Right ventricle myocardium inferior (tissue), 1 donor: ENCODE measurements at regions not wholly inside any gene's neighbourhood (a gene's known extent, or its start where the extent isn't known, plus 50 kb on each side); places are given as distances from the start of the nearest gene placed in this dataset.
"Not testable (repeated sequence)": the region's sequence is repeated elsewhere in the genome, so short reads cannot be mapped to it uniquely, and the experiment has no call there.

ENCODE experiments used
- ATAC-seq: fragments of 200-7000 bp; cut with Tn5 transposase; one replicate; pipeline ENCODE4 v1.9.1; 2020; ENCODE audit warnings: mild to moderate bottlenecking, moderate library complexity
- DNase-seq: peaks from one replicate; pipeline ENCODE4 v3.0.0; 2021; ENCODE audit errors: missing footprints
- intact Hi-C: fragments of 100-400 bp; cut with DNase I; formaldehyde crosslinking; loops from one replicate; pipeline ENCODE4 v1.11.0; 2022
- donor health status: DM: no; HTN: yes; CAD: no; lungs with severe emphysema.

GRCh38 chr4:153095448-153096204 lies 108.6 kb upstream of the TRIM2 start:
- intact Hi-C loops: no loop called here

DNA sequence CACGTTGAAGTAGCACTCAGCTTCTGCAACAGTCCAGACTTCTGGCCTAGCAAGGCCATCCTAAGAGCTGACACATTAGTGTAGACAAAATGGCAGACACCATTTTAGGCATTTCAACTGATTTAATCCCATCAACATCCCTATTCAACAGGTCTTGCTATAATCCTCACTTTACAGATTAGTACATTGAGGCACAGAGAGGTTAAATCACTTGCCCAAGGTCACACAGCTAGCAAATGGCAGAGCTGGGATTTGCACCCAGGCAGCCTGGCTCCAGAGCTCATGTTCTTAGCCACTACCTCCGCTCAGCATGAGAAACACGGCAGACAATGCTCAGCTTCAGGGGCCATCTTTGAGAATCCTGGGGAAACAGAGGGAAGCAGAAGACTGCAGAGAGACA lies 107.9 kb upstream of the TRIM2 start:
- no peak for DNase-seq
- ATAC-seq: no peak
- intact Hi-C loops: no loop called here

More at GRCh38 chr4:153095448-153096204, 108.6 kb upstream of the TRIM2 start:
- DNase-seq (no peak), ATAC-seq (no peak)

- DNase-seq: no peak
- no peak for ATAC-seq
- intact Hi-C loops: no loop called here
Observed at GRCh38 chr4:153098427-153098826, 105.8 kb upstream of the TRIM2 start.

DNA sequence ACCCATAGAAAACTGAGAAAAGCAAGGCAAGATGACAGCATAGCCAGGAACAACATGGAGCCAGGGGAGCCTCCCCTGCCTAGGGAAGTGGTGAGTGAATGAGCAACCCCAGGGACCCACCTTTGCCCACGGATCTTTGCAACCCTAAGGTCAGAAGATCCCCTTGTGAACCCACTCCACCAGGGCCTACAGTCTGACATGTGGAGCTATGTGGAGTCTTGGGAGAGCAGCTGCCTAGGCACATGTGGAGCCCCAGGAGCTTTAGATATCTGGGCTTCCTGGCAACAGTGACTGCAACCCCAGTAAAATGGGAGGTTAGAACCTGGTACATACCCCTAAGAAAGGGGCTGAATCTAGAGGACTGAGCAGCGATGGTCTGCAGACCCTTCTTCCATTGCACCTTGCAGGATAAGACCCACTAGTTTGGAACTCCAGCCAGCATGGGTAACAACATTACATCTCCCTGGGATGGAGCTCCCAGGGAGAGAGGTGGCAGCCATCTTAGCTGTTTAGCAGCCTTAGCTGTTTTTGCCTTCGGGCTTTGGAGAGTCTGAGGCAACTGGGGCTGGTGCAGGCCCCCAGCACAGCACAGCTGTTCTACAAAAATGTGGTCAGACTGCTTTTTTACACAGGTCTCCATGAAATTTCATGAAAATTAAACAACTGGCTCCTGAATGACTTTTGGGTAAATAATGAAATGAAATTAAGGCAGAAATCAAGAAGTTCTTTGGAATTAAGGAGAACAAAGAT lies 104.7 kb upstream of the TRIM2 start:
- intact Hi-C loops: no loop called here
- DNase-seq: no peak
- ATAC-seq: no peak

DNA sequence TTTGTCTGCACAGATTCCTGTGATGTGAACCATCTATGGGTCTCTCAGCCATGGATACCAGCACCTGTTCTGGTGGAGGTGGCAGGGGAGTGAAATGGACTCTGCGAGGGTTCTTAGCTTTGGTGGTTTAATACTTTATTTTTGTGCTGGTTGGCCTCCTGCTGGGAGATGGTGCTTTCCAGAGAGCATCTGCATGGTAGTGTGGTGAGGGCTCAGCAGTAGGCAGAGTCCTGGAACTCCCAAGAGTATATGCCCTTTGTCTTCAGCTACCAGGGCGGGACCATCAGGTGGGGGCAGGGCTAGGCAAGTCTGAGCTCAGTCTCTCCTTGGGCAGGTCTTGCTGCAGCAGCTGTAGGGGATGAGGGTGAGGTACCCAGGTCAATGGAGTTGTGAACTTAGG lies 97.5 kb upstream of the TRIM2 start:
- ATAC-seq, DNase-seq, intact Hi-C loops: not testable (repeated sequence)

- ATAC-seq (no peak), DNase-seq (no peak)
- intact Hi-C loops: no loop called here
Observed at GRCh38 chr4:153107246-153107645, 97.0 kb upstream of the TRIM2 start.

- intact Hi-C loops: no loop called here
- ATAC-seq: no peak
- no peak for DNase-seq
Observed at GRCh38 chr4:153109296-153109849, 94.9 kb upstream of the TRIM2 start.

GRCh38 chr4:153110739-153111138 lies 93.5 kb upstream of the TRIM2 start:
- no peak for ATAC-seq
- DNase-seq: no peak
- intact Hi-C loops: no loop called here

DNA sequence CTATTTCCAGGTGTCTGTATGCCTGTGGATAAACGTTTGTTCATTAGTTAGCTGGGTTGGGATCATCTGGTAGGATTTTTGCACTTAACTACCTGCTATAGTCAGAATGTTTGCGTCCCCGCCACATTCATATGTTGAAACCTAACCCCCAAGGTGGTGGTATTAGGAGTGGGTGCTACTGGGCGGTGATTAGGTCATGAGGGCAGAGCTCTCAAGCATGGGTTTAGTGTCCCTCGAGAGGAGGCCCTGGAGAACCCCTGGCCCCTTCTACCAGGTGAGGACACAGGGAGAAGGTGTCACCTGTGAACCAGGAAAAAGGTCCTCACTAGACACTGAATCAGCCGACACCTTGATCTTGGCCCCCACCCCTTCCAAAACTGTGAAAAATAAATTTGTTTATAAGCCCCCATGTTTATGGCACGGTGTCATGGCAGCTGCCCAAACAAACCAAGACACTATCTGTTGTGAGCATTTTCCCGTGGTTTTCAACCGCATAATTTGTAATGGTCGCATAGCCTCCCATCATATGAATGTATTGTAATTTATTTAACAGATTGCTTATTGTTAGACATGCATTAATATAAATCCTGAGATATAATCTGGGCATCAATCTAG lies 92.7 kb upstream of the TRIM2 start:
- intact Hi-C loops: no loop called here
- ATAC-seq: no peak
- DNase-seq: no peak

DNA sequence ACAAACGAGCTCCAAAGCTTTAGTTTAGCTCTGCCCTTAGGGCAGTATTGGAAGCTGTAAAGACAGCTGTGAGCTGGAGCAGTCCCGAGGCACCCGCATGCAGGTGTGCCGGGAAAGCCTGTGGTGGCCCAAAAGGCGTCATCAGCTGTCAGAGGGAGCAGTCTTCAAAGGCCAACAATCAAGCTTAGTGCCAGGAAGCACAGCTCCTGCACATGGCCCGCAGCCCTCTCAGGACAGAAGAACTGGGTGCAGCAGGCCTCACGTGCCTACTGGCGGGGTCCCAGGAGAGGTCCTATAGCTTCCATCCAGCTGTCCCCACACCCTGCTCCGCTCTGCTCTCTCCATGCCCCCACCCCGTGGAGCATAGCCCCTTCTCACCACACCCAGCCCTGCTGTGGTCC lies 92.2 kb upstream of the TRIM2 start:
- intact Hi-C loops: no loop called here
- no peak for DNase-seq
- ATAC-seq: no peak

GRCh38 chr4:153113061-153113837 lies 91.0 kb upstream of the TRIM2 start:
- DNase-seq (no peak), ATAC-seq (no peak)
- intact Hi-C loops: no loop called here

DNA sequence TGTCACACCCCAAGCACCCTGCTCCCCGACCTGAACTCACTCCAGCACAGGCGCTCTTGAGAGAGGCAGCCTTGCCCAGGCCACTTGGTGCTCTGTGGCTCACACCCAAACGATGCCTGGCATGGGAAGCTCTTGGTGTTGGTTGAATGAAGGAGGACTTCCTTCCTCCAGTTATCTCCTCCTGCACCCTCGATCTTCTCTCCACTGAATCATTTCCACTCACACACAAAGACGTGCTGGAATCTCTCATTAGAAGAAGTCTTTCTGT lies 90.5 kb upstream of the TRIM2 start:
- intact Hi-C loops: no loop called here
- DNase-seq (no peak), ATAC-seq (no peak)

- ATAC-seq (no peak), DNase-seq (no peak)
- intact Hi-C loops: no loop called here
Observed at GRCh38 chr4:153114771-153115321, 89.4 kb upstream of the TRIM2 start.

DNA sequence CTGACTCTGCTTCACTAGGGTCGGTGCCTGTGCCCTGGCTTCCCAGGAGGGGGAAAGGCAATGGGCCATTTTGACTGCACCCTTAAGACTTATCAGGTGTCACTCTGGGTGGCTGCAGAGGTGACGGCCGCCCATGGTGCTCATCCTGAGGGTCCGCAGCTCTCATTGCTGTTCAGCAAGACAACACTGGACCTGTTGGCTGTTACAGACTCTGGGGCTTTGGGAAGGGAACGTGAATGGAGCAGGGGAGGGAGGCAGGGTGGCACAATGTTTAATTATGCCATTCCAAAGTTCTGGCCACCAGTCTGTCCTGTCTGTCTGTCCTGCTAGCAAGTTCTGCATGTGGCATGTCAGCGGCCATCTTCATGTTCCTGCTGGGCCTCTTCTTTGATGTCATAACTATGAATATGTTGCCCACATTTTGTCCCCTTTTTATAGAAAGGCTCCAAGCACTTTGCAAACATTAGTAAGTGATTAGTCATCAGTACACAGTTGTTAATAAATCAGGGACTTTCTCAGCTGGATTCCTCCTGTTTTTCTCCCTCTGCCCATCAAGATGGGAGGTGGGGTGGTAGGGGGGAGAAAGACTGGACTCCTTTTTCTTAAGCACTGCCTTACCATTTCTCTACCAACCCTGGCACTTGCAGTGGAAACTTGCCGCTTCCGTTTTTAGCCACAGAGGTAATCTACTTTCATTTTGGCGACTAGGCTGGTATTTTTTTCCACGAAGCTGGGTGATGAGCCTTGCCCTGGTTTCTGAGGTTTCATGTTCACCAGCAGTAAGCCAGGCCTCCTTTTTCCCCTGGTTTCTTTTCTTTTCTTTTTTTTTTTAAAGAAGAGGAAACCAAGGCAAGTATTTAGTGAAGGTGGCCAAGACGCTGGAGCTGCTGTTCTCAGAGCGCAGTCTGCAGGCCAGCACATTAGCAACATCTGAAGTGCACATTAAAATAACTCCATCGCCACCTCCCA lies 88.6 kb upstream of the TRIM2 start:
- DNase-seq (no peak), ATAC-seq (peak; percentile 38)
- intact Hi-C loops: no loop called here

DNA sequence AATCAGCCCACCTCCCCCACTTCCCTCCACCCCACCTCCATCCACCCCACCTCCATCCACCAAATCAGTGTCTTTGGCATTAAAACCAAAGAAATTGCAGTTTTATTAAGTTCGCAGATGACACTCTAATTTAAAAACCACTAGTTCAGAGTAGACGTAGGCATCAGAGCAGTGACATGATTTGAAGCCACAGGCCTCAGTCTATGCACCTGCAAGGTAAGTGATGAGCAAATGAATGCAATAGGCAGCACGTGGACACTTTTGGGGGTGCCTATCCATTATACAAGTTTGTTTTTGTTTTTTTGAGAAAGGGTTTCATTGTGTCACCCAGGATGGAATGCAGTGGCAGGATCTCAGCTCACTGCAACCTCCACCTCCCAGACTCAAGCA lies 88.0 kb upstream of the TRIM2 start:
- no peak for DNase-seq
- intact Hi-C loops: no loop called here
- ATAC-seq: no peak

DNA sequence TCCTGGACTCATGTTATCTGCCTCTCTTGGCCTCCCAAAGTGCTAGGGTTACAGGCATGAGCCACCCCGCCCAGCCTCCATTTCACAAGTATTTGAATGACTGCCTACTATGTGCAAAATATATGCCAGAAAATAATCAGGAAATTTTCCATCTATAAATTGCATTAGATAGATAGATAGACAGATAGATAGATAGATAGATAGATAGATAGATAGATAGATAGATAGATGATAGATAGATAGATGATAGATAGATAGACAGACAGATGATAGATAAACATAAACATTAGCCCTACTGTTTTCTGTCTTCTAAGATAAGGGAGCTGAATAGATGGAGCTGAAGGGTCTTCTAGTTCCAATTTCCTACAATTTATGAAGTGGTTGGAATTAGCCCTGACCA lies 87.4 kb upstream of the TRIM2 start:
- intact Hi-C loops: no loop called here
- DNase-seq: no peak
- no peak for ATAC-seq

DNA sequence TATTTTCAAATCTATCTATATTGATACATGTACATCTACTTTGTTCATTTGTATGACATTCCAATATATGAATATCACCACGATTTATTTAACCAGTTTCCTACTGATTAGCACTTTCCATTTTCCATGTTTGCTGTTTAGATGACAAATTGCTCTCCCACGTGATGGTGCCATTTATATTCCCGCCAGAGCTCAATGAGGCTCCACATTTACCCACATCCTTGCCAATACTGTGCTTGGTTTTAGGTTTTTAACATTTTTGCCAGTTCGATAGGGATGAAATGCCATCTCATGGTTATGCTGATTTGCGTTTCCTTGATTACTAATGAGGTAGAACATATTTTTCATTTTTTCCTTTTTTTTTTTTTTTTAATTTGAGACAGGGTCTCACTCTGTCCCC lies 86.7 kb upstream of the TRIM2 start:
- ATAC-seq: no peak
- DNase-seq: no peak
- intact Hi-C loops: no loop called here

- ATAC-seq (no peak), DNase-seq (no peak)
- intact Hi-C loops: no loop called here
Observed at GRCh38 chr4:153119626-153120025, 84.6 kb upstream of the TRIM2 start.
